Spleen (tissue), 7 donors: ENCODE measurements at regions not wholly inside any gene's neighbourhood (a gene's known extent, or its start where the extent isn't known, plus 50 kb on each side); places are given as distances from the start of the nearest gene placed in this dataset.

Experiments
- POLR2A ChIP-seq, 3 donors: fragments of 450-650 bp; IDR thresholded peaks; one replicate each; pipeline ENCODE4 v1.5.1; 2017; ENCODE audit warnings: antibody characterized with exemption in 3 of 3, mild to moderate bottlenecking in 1 of 3
- TF ChIP-seq, protein P1 (sequence below), 11 experiments: fragments of 200-600 bp in 7 of 11; fragments of 450-650 bp in 4 of 11; sonication (generic) in 4 of 11; IDR thresholded peaks in 8 of 11; conservative IDR thresholded peaks in 3 of 11; 1 replicate in 7 of 11; 2 replicates in 4 of 11; pipeline versions ENCODE4 v1.4.0 to v1.8.0; 2016 to 2021; ENCODE audit warnings: antibody characterized with exemption in 11 of 11, inconsistent platforms in 4 of 11, mild to moderate bottlenecking in 1 of 11
- donor health status: DM: no; HTN: no; CAD: no; lungs with moderate emphysema.
- donor health status: DM: no; HTN: no; CAD: no.
- donor health status: DM: no; HTN: no; CAD: no.

DNA sequence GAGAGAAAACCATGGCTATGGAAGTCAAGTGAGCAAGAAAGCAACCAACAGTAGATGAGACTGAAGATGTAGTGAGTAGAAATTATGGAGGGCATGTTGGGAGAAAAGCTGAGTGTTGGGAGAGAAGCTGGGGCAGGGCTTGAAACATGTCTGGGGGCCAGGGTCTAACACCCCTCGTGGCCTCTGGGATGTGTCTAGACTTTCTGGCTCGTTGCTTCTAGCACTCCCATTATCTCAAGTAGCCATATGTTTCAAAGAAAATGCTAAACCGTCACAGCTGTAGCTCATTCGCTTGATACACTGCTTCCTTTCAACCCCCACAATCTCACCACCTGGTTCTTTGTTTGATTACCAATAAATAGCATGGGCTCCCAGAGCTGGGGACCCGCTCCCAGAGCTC is 83.8 kb upstream of the BCHE start:
- TF ChIP-seq, protein P1, sequence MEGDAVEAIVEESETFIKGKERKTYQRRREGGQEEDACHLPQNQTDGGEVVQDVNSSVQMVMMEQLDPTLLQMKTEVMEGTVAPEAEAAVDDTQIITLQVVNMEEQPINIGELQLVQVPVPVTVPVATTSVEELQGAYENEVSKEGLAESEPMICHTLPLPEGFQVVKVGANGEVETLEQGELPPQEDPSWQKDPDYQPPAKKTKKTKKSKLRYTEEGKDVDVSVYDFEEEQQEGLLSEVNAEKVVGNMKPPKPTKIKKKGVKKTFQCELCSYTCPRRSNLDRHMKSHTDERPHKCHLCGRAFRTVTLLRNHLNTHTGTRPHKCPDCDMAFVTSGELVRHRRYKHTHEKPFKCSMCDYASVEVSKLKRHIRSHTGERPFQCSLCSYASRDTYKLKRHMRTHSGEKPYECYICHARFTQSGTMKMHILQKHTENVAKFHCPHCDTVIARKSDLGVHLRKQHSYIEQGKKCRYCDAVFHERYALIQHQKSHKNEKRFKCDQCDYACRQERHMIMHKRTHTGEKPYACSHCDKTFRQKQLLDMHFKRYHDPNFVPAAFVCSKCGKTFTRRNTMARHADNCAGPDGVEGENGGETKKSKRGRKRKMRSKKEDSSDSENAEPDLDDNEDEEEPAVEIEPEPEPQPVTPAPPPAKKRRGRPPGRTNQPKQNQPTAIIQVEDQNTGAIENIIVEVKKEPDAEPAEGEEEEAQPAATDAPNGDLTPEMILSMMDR (IDR thresholded peaks at IDR 0.05 in 8 of 11, conservative IDR thresholded peaks at IDR 0.05 in 3 of 11), result no peak
- no peak for TF ChIP-seq POLR2A (IDR thresholded peaks at IDR 0.05)
